ENCODE measurements at regions not wholly inside any gene's neighbourhood (a gene's known extent, or its start where the extent isn't known, plus 50 kb on each side); places are given as distances from the start of the nearest gene placed in this dataset.
A peak's percentile ranks its signal among the peaks of the same experiment; 100 is the strongest.

DNA sequence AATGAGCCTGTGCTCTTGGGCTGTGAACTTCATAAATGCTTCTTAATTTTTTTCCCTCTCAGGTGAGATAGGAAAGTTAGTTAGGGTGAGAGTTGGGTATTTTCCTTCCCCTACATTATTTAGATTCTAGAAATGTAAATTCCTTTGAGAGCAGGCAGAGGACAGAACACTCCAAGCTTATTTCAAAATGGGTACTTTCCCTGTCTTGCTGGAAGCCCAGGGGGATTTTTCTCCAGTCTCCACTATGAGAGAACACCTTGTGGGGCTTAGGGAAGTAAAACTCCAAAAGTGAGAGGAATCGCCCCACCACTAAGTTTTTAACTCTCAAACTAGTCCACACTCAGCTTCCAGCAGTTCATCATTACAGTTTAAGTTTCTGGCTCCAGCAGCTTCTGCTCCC, 253.2 kb upstream of the CTAGE1 start:
- Histone ChIP-seq H3K36me3 (ENCODE audit: control insufficient read depth in 2 of 2, insufficient read depth in 2 of 2, low read length in 2 of 2) (no peaks in the 10 kb centered on the region), H3K4me3 (ENCODE audit: low read length in 2 of 2) (no peak overlapping the region), H3K9me3 (ENCODE audit: control insufficient read depth in 2 of 2, low read length in 2 of 2) (no peaks in the 10 kb centered on the region), H3K27ac (ENCODE audit: low read length) (no peak overlapping the region), H3K27me3 (ENCODE audit: control insufficient read depth in 1 of 2, insufficient read depth in 2 of 2, low read length in 2 of 2) (no peaks in the 10 kb centered on the region), H3K9ac (ENCODE audit: low read length in 2 of 2) (no peak overlapping the region), H3K4me1 (ENCODE audit: control insufficient read depth, insufficient read depth, low read length) (peaks cover 15% of the 10 kb centered on the region)

DNA sequence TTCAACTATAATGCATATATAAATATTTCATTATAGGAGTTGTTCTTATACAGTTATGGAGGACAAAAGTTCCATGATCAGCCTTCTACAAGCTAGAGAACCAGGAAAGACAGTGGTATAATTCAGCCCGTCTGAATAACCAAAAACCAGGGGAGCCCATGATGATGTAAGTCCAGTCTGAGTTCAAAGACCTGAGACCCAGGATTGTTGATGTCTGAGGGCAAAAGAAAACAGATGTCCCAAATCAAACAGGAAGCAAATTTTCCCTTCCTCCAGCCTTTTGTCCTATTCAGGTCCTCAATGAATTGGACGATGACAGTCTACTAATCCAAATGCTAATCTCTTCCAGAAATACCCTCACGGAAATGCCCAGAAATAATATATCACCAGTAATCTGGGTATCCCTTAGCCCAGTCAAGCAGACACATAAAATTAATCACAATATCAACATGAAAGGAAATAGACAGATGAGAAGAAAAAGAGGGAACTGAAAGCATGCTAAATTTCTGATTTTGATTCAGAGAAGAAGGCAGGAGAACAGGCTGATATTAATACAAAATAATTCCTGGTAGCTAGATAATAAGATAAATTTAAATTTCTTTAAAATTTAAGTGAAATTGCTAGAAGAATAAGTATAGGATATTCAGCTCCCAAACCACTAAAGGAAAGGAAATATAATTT, 255.6 kb upstream of the CTAGE1 start:
- H3K27ac ChIP-seq (ENCODE audit: low read length), result no peak overlapping the region
- H3K9me3 ChIP-seq (ENCODE audit: control insufficient read depth in 2 of 2, low read length in 2 of 2), result no peaks in the 10 kb centered on the region
- H3K4me3 ChIP-seq (ENCODE audit: low read length in 2 of 2), result no peak overlapping the region
- no peaks in the 10 kb centered on the region for H3K36me3 ChIP-seq (ENCODE audit: control insufficient read depth in 2 of 2, insufficient read depth in 2 of 2, low read length in 2 of 2)
- no peaks in the 10 kb centered on the region for H3K27me3 ChIP-seq (ENCODE audit: control insufficient read depth in 1 of 2, insufficient read depth in 2 of 2, low read length in 2 of 2)
- H3K4me1 ChIP-seq (ENCODE audit: control insufficient read depth, insufficient read depth, low read length), result peaks cover 4% of the 10 kb centered on the region
- no peak overlapping the region for H3K9ac ChIP-seq (ENCODE audit: low read length in 2 of 2)

DNA sequence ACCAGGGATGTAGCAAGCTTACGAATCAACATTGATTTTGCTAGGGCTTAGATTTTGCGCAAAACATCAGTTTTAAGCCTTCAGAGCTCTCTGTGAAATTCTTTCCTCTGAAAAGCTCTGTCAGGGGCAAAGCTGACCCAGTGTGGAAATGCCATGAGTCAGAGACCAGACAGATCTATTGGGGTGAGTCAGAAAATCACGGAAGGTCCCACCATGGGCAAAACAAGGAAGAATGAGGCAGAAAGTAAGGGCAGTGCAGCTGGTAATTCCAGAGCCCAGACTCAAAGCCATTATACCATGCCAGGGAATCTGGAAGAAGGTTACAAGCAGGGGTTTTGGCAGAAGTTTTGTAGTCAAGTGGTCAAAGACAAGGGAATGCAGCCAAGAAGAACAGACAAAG, 256.6 kb upstream of the CTAGE1 start:
- Histone ChIP-seq H3K27me3 (ENCODE audit: control insufficient read depth in 1 of 2, insufficient read depth in 2 of 2, low read length in 2 of 2) (no peaks in the 10 kb centered on the region), H3K9me3 (ENCODE audit: control insufficient read depth in 2 of 2, low read length in 2 of 2) (no peaks in the 10 kb centered on the region), H3K4me3 (ENCODE audit: low read length in 2 of 2) (no peak overlapping the region), H3K27ac (ENCODE audit: low read length) (no peak overlapping the region), H3K36me3 (ENCODE audit: control insufficient read depth in 2 of 2, insufficient read depth in 2 of 2, low read length in 2 of 2) (no peaks in the 10 kb centered on the region), H3K4me1 (ENCODE audit: control insufficient read depth, insufficient read depth, low read length) (peaks cover 4% of the 10 kb centered on the region), H3K9ac (ENCODE audit: low read length in 2 of 2) (no peak overlapping the region)

DNA sequence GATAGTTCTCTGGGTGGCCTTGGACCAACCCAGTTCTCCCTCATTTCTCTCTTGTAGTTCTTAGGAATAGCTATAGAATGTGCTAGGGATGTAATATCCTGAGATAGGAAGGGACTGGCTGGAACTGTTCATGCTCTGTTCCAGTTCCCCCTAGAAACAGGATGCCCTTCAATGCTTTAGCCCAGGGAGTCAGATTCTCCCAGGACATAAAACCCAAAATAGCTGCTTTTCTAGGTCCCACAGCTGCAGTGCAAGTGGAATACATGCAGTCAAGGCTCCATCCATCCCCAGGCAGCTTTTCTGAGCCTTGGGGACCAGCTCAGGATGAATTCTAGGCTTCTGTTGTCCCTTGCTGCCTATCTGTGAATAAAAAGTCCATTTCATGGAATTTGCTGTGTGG, 257.3 kb upstream of the CTAGE1 start:
- Histone ChIP-seq H3K27me3 (ENCODE audit: control insufficient read depth in 1 of 2, insufficient read depth in 2 of 2, low read length in 2 of 2) (no peaks in the 10 kb centered on the region), H3K36me3 (ENCODE audit: control insufficient read depth in 2 of 2, insufficient read depth in 2 of 2, low read length in 2 of 2) (no peaks in the 10 kb centered on the region), H3K9me3 (ENCODE audit: control insufficient read depth in 2 of 2, low read length in 2 of 2) (no peaks in the 10 kb centered on the region), H3K4me1 (ENCODE audit: control insufficient read depth, insufficient read depth, low read length) (peaks cover 4% of the 10 kb centered on the region), H3K27ac (ENCODE audit: low read length) (no peak overlapping the region), H3K9ac (ENCODE audit: low read length in 2 of 2) (no peak overlapping the region), H3K4me3 (ENCODE audit: low read length in 2 of 2) (peak overlapping the region in 1 of 2 donors; percentile 17)

DNA sequence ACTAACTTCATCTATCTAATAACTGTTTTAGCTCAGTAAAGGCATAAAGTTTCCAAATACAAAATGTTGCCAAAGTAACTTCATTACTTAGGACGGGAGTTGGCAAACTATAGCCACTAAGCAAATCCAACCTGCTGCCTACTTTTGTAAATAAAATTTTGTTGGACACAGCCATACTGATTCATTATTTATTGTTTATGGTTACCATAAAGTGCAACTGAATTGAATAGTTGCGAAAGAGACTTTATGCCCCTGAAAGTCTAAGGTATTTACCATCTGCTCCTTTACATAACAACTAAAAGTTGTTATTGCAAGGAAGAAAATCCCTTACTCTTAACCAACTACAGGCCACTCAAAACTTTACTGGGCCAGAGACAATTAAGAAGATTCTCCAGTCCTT, 256.7 kb upstream of the RBBP8 start:
- H3K4me1 ChIP-seq (ENCODE audit: control insufficient read depth, insufficient read depth, low read length), result peaks cover 4% of the 10 kb centered on the region
- no peaks in the 10 kb centered on the region for H3K27me3 ChIP-seq (ENCODE audit: control insufficient read depth in 1 of 2, insufficient read depth in 2 of 2, low read length in 2 of 2)
- no peaks in the 10 kb centered on the region for H3K9me3 ChIP-seq (ENCODE audit: control insufficient read depth in 2 of 2, low read length in 2 of 2)
- H3K9ac ChIP-seq (ENCODE audit: low read length in 2 of 2), result no peak overlapping the region
- no peak overlapping the region for H3K4me3 ChIP-seq (ENCODE audit: low read length in 2 of 2)
- peak overlapping the region; percentile 25 for H3K27ac ChIP-seq (ENCODE audit: low read length)
- H3K36me3 ChIP-seq (ENCODE audit: control insufficient read depth in 2 of 2, insufficient read depth in 2 of 2, low read length in 2 of 2), result no peaks in the 10 kb centered on the region

DNA sequence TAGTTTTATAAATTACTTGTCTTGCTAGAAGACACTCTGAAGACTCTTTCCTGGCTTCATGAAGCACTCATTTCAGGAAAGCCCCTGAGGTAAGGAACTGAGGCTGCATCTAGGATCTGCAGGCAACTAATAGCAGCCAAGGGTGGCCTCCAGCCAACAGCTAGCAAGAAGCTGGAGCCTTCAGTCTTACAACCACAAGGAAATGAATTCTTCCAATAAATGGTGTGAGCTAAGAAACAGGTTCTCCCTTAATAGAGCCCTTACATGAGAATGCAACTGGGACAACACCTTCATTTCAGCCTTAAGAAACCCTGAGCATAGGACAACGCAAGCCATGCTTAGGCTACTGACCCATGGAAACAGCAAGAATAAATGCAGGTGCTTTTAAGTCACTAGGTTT, 254.6 kb upstream of the RBBP8 start:
- no peak overlapping the region for H3K9ac ChIP-seq (ENCODE audit: low read length in 2 of 2)
- no peak overlapping the region for H3K27ac ChIP-seq (ENCODE audit: low read length)
- H3K36me3 ChIP-seq (ENCODE audit: control insufficient read depth in 2 of 2, insufficient read depth in 2 of 2, low read length in 2 of 2), result no peaks in the 10 kb centered on the region
- peaks cover 20% of the 10 kb centered on the region for H3K4me1 ChIP-seq (ENCODE audit: control insufficient read depth, insufficient read depth, low read length)
- H3K27me3 ChIP-seq (ENCODE audit: control insufficient read depth in 1 of 2, insufficient read depth in 2 of 2, low read length in 2 of 2), result no peaks in the 10 kb centered on the region
- H3K4me3 ChIP-seq (ENCODE audit: low read length in 2 of 2), result no peak overlapping the region
- no peaks in the 10 kb centered on the region for H3K9me3 ChIP-seq (ENCODE audit: control insufficient read depth in 2 of 2, low read length in 2 of 2)

DNA sequence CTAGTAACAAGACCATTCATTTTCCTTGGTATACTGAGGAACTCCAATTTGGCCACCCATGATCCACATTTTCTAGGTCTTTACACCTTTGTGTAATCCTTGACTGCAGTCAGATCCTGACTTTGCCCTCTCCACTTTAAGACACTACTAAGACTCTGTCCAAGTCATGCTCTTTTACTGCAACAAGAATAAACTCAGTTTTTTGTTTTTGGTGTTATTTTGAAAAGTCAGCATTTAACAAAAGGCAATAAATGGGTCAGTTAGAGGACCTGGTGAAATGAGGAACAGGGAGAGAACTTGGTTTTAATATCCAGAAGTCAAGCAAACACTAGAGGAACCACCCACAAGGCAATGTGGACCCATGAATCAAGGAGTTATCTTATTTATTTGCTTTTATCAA, 252.2 kb upstream of the RBBP8 start:
- Histone ChIP-seq H3K36me3 (ENCODE audit: control insufficient read depth in 2 of 2, insufficient read depth in 2 of 2, low read length in 2 of 2) (no peaks in the 10 kb centered on the region), H3K4me3 (ENCODE audit: low read length in 2 of 2) (no peak overlapping the region), H3K9me3 (ENCODE audit: control insufficient read depth in 2 of 2, low read length in 2 of 2) (no peaks in the 10 kb centered on the region), H3K4me1 (ENCODE audit: control insufficient read depth, insufficient read depth, low read length) (peaks cover 20% of the 10 kb centered on the region), H3K27me3 (ENCODE audit: control insufficient read depth in 1 of 2, insufficient read depth in 2 of 2, low read length in 2 of 2) (no peaks in the 10 kb centered on the region), H3K9ac (ENCODE audit: low read length in 2 of 2) (no peak overlapping the region), H3K27ac (ENCODE audit: low read length) (no peak overlapping the region)

DNA sequence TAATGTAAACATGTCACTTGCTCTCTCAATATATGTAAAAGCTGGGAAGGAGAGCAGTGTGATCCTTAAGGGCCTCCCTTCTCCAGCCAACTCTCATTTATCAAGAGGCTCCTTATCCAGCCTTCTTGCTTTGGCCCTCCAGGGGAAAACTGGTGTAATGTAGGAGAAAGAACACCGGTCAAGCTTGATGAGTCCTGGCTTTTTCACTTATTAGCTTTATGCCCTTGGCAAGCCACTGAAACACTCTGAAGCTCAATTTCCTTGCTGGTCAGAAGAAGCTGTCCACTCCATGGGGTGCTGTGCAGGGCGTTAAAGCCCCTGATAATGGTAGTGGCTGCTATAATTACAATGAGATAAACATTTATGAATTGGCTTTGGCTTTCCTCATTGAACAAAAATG, 251.2 kb upstream of the RBBP8 start:
- Histone ChIP-seq H3K9me3 (ENCODE audit: control insufficient read depth in 2 of 2, low read length in 2 of 2) (no peaks in the 10 kb centered on the region), H3K36me3 (ENCODE audit: control insufficient read depth in 2 of 2, insufficient read depth in 2 of 2, low read length in 2 of 2) (no peaks in the 10 kb centered on the region), H3K9ac (ENCODE audit: low read length in 2 of 2) (no peak overlapping the region), H3K4me1 (ENCODE audit: control insufficient read depth, insufficient read depth, low read length) (peaks cover 20% of the 10 kb centered on the region), H3K27ac (ENCODE audit: low read length) (no peak overlapping the region), H3K27me3 (ENCODE audit: control insufficient read depth in 1 of 2, insufficient read depth in 2 of 2, low read length in 2 of 2) (no peaks in the 10 kb centered on the region), H3K4me3 (ENCODE audit: low read length in 2 of 2) (no peak overlapping the region)

DNA sequence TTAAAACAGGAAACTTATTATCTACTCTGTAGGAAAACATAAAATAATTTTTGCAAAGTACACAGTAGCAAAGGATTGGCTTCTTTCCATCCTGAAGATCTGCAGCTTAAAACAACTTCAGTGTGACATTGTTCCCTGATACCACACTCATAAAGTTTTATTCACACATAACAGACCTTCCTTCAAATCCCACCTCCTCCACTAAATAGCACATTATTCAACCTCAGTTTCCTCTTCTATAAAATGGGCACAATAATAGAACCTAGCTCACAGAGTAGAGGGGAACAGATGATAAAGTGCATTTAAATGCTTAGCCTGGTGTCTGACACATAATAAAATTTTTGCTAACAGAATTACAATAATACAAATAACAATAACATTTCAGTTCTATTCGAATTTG, 250.4 kb upstream of the RBBP8 start:
- Histone ChIP-seq H3K27ac (ENCODE audit: low read length) (peak overlapping the region; percentile 62), H3K4me3 (ENCODE audit: low read length in 2 of 2) (no peak overlapping the region), H3K9ac (ENCODE audit: low read length in 2 of 2) (no peak overlapping the region), H3K9me3 (ENCODE audit: control insufficient read depth in 2 of 2, low read length in 2 of 2) (no peaks in the 10 kb centered on the region), H3K27me3 (ENCODE audit: control insufficient read depth in 1 of 2, insufficient read depth in 2 of 2, low read length in 2 of 2) (no peaks in the 10 kb centered on the region), H3K36me3 (ENCODE audit: control insufficient read depth in 2 of 2, insufficient read depth in 2 of 2, low read length in 2 of 2) (no peaks in the 10 kb centered on the region), H3K4me1 (ENCODE audit: control insufficient read depth, insufficient read depth, low read length) (peaks cover 20% of the 10 kb centered on the region)

DNA sequence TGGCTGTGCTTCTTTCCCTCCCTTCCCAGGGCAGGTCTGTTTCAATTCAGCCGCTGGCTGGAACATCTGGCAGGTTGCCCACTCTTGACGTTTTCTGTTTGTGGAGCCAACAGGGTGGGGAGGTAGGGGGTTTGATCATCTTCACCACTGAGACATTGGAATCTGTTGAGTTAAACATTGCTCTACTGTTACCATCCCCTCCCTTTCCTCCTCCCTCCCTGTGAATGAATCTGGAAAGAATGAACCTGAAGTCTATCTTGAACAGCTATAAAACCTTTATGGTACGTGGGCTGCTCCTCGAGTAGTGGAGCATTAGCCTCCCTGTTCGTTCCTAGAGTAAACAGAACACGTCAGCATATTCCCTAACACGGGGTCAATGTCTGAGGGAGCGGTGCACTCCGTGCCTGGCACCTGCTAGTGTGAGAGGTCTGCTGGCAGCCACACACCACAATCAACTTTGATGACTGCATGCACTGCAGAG, 249.9 kb upstream of the RBBP8 start:
- Histone ChIP-seq H3K27me3 (ENCODE audit: control insufficient read depth in 1 of 2, insufficient read depth in 2 of 2, low read length in 2 of 2) (no peaks in the 10 kb centered on the region), H3K4me1 (ENCODE audit: control insufficient read depth, insufficient read depth, low read length) (peaks cover 20% of the 10 kb centered on the region), H3K4me3 (ENCODE audit: low read length in 2 of 2) (peak overlapping the region; percentile 24 to 37), H3K9me3 (ENCODE audit: control insufficient read depth in 2 of 2, low read length in 2 of 2) (no peaks in the 10 kb centered on the region), H3K36me3 (ENCODE audit: control insufficient read depth in 2 of 2, insufficient read depth in 2 of 2, low read length in 2 of 2) (no peaks in the 10 kb centered on the region), H3K27ac (ENCODE audit: low read length) (peak overlapping the region; percentile 62), H3K9ac (ENCODE audit: low read length in 2 of 2) (no peak overlapping the region)

DNA sequence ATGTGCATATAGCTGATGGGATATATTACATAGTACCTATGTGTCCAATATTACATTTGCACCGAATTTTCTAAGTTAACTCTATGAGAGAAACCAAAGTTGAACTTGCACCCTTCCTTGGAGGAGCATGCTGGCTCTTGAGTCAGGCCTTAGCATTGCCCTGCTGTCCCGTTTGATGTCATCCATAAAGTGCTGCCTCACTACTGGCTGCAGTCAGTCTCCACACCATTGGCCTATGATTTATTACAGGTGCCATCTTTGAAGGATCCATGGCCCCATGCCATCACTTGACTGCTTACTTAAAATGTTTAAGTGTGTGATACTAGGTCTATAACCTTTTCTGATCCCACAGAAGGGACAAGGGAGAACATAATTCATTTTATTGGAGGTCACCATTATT, 249.3 kb upstream of the RBBP8 start:
- Histone ChIP-seq H3K36me3 (ENCODE audit: control insufficient read depth in 2 of 2, insufficient read depth in 2 of 2, low read length in 2 of 2) (no peaks in the 10 kb centered on the region), H3K27me3 (ENCODE audit: control insufficient read depth in 1 of 2, insufficient read depth in 2 of 2, low read length in 2 of 2) (no peaks in the 10 kb centered on the region), H3K9ac (ENCODE audit: low read length in 2 of 2) (no peak overlapping the region), H3K4me3 (ENCODE audit: low read length in 2 of 2) (no peak overlapping the region), H3K9me3 (ENCODE audit: control insufficient read depth in 2 of 2, low read length in 2 of 2) (no peaks in the 10 kb centered on the region), H3K27ac (ENCODE audit: low read length) (peak overlapping the region; percentile 62), H3K4me1 (ENCODE audit: control insufficient read depth, insufficient read depth, low read length) (peaks cover 20% of the 10 kb centered on the region)

All from stomach smooth muscle (tissue), 2 donors.